HL-60 (cell line): ENCODE measurements at regions not wholly inside any gene's neighbourhood (a gene's known extent, or its start where the extent isn't known, plus 50 kb on each side); places are given as distances from the start of the nearest gene placed in this dataset.

Experiments
- DNase-seq, 2 experiments: peaks; one replicate each; pipeline ENCODE4 v3.0.0-alpha.2; 2010 to 2020; ENCODE audit warnings: low read depth in 1 of 2, low spot score in 1 of 2
- H3K27ac ChIP-seq: fragments of 250-450 bp; sonication (Bioruptor Pico); replicated peaks from 2 replicates; pipeline ENCODE4 v1.5.1; 2020; ENCODE audit warnings: mild to moderate bottlenecking, moderate library complexity
- H3K27me3 ChIP-seq: fragments of 250-450 bp; sonication (Bioruptor Pico); 2 replicates; pipeline ENCODE4 v1.5.1; 2021; ENCODE audit warnings: mild to moderate bottlenecking, moderate library complexity; ENCODE audit not compliant: insufficient read depth, poor library complexity, severe bottlenecking
- H3K4me3 ChIP-seq: replicated peaks from 2 replicates; pipeline ENCODE4 v1.5.1; 2011; ENCODE audit warnings: mild to moderate bottlenecking, control low read depth, low read length; ENCODE audit not compliant: insufficient read depth
- GABPA ChIP-seq: IDR thresholded peaks from 2 replicates; pipeline ENCODE4 v1.6.1; 2012; ENCODE audit warnings: low read depth
- POLR2AphosphoS5 ChIP-seq: IDR thresholded peaks from 2 replicates; pipeline ENCODE4 v1.6.1; 2012; ENCODE audit warnings: low read depth
- REST ChIP-seq: IDR thresholded peaks from 2 replicates; pipeline ENCODE4 v1.6.1; 2012; ENCODE audit warnings: low read depth; ENCODE audit not compliant: insufficient replicate concordance
- SPI1 ChIP-seq: IDR thresholded peaks from 2 replicates; pipeline ENCODE4 v1.6.1; 2012; ENCODE audit warnings: low read depth, mild to moderate bottlenecking, borderline replicate concordance
- TF ChIP-seq, protein P1 (sequence below): IDR thresholded peaks from one replicate; pipeline ENCODE4 v1.5.1; 2011; ENCODE audit warnings: low read length, control low read depth, inconsistent platforms; ENCODE audit not compliant: insufficient read depth

DNA sequence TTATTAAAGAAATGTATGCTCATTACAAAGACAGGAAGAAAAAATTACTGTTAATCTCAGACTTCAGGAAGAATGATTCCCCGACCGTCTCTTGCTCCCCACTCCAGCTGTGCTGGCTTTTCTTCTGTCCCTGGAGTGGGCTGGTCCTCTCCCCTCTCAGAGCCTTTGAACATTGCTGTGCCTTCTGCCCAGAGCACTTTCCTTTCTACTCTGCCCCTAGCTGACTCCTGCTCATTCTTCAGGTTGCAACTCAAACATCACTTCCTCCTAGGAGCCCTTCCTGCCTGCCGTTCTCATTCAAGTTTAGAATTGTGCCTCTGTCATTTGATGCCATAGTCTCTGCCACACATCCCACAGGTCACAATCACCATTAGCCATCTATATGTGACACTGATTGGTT, 329.5 kb downstream of the MIAT start:
- TF ChIP-seq POLR2AphosphoS5 (no peak), GABPA (no peak), SPI1 (no peak), REST (no peak)
- TF ChIP-seq, protein P1, sequence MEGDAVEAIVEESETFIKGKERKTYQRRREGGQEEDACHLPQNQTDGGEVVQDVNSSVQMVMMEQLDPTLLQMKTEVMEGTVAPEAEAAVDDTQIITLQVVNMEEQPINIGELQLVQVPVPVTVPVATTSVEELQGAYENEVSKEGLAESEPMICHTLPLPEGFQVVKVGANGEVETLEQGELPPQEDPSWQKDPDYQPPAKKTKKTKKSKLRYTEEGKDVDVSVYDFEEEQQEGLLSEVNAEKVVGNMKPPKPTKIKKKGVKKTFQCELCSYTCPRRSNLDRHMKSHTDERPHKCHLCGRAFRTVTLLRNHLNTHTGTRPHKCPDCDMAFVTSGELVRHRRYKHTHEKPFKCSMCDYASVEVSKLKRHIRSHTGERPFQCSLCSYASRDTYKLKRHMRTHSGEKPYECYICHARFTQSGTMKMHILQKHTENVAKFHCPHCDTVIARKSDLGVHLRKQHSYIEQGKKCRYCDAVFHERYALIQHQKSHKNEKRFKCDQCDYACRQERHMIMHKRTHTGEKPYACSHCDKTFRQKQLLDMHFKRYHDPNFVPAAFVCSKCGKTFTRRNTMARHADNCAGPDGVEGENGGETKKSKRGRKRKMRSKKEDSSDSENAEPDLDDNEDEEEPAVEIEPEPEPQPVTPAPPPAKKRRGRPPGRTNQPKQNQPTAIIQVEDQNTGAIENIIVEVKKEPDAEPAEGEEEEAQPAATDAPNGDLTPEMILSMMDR: no peak
- no peak for DNase-seq
- Histone ChIP-seq H3K27me3 (peaks cover 2% of the 10 kb centered on the region), H3K27ac (no peak overlapping the region), H3K4me3 (no peak overlapping the region)

DNA sequence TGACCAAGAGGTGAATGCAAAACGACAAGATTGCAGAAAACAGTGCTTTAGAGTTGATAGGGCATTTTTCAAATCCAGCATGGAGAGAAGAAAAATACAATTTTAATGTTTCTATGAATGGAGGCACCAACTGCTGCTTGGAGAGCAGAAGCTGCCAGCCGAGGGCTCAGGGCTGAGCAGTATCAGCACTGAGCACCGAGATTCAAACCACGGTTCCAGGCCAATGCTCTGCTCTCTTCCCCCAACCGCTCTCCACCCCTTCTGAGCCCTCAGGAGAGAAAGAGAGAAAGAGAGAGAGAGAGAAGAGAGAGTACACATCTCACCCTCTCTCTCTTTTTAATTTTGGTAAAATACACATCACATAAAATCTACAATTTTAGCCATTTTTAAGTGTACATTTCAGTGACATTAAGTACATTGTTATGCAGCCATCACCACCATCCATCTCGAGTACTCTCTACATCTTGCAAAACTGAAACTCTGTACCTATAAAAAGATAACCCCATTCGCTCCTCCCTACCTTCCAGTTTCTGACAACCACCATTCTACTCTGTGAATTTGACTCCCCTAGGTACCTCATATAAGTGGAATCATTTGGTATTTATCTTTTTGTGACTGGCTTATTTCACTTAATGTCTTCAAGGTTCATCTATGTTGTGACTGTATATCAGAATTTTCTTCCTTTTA, 333.3 kb downstream of the MIAT start:
- Histone ChIP-seq H3K4me3 (no peak overlapping the region), H3K27ac (no peak overlapping the region), H3K27me3 (no peaks in the 10 kb centered on the region)
- no peak for DNase-seq
- TF ChIP-seq, protein P1: no peak
- TF ChIP-seq REST: no peak
- no peak for TF ChIP-seq GABPA
- TF ChIP-seq POLR2AphosphoS5: no peak
- TF ChIP-seq SPI1: no peak

GRCh38 chr22:26992556-26992955, 335.2 kb downstream of the MIAT start:
- no peak for DNase-seq
- Histone ChIP-seq H3K27ac (no peak overlapping the region), H3K27me3 (no peaks in the 10 kb centered on the region), H3K4me3 (no peak overlapping the region)
- TF ChIP-seq GABPA: no peak
- TF ChIP-seq, protein P1: no peak
- no peak for TF ChIP-seq SPI1
- no peak for TF ChIP-seq POLR2AphosphoS5

- DNase-seq: no peak
- Histone ChIP-seq H3K4me3 (no peak overlapping the region), H3K27ac (no peak overlapping the region), H3K27me3 (no peaks in the 10 kb centered on the region)
- TF ChIP-seq SPI1 (no peak), REST (no peak), GABPA (no peak), POLR2AphosphoS5 (no peak)
- TF ChIP-seq, protein P1: no peak
Observed at GRCh38 chr22:26993886-26994285, 336.5 kb downstream of the MIAT start.
